ENCODE measurements at regions not wholly inside any gene's neighbourhood (a gene's known extent, or its start where the extent isn't known, plus 50 kb on each side); places are given as distances from the start of the nearest gene placed in this dataset.

DNA sequence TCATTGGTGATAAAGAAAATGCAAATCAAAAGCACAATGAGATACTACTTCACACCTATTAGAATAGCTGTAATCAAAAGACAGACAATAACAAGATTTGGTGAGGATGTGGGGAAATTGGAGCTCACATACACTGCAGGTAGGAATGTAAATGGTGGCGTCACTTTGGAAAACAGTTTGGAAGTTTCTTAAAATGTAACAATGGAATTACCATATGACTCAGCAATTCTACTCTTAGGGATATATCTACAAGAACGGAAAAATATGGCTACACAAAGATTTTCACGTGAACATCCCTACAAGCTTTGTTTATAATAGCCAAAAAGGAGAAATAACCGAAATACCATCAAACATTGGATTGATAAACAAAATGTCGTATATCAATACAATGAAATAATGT, 270.4 kb downstream of the DOK5 start:
- TF ChIP-seq CTCF (IDR thresholded peaks at IDR 0.05; ENCODE audit: low read depth, low read length) (no peak), MYC (IDR thresholded peaks at IDR 0.05; ENCODE audit: low read depth, low read length) (no peak), POLR2A (IDR thresholded peaks at IDR 0.05; ENCODE audit: extremely low read depth, insufficient read length) (no peak)
- TF ChIP-seq, protein P1, sequence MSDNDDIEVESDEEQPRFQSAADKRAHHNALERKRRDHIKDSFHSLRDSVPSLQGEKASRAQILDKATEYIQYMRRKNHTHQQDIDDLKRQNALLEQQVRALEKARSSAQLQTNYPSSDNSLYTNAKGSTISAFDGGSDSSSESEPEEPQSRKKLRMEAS (IDR thresholded peaks at IDR 0.05; ENCODE audit: low read depth, low read length) = no peak
